B cell (primary cell): ENCODE measurements at regions not wholly inside any gene's neighbourhood (a gene's known extent, or its start where the extent isn't known, plus 50 kb on each side); places are given as distances from the start of the nearest gene placed in this dataset.

ENCODE experiments used
- EZH2 ChIP-seq: IDR thresholded peaks from 2 replicates; pipeline ENCODE4 v1.6.1; 2012; ENCODE audit warnings: borderline replicate concordance, low read depth, mild to moderate bottlenecking, moderate library complexity, low read length; ENCODE audit not compliant: insufficient read depth, poor library complexity, severe bottlenecking
- TF ChIP-seq, protein P1 (sequence below): fragments of 200-600 bp; IDR thresholded peaks from one replicate; pipeline ENCODE4 v1.8.0; 2022; ENCODE audit warnings: antibody characterized with exemption, mild to moderate bottlenecking

- TF ChIP-seq, protein P1, sequence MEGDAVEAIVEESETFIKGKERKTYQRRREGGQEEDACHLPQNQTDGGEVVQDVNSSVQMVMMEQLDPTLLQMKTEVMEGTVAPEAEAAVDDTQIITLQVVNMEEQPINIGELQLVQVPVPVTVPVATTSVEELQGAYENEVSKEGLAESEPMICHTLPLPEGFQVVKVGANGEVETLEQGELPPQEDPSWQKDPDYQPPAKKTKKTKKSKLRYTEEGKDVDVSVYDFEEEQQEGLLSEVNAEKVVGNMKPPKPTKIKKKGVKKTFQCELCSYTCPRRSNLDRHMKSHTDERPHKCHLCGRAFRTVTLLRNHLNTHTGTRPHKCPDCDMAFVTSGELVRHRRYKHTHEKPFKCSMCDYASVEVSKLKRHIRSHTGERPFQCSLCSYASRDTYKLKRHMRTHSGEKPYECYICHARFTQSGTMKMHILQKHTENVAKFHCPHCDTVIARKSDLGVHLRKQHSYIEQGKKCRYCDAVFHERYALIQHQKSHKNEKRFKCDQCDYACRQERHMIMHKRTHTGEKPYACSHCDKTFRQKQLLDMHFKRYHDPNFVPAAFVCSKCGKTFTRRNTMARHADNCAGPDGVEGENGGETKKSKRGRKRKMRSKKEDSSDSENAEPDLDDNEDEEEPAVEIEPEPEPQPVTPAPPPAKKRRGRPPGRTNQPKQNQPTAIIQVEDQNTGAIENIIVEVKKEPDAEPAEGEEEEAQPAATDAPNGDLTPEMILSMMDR = no peak
- TF ChIP-seq EZH2 = no peak
Measured at GRCh38 chr18:73535990-73536389, 611.6 kb downstream of the FBXO15 start.
